HG02610 (cell line): ENCODE measurements at regions not wholly inside any gene's neighbourhood (a gene's known extent, or its start where the extent isn't known, plus 50 kb on each side); places are given as distances from the start of the nearest gene placed in this dataset.
"Not testable (repeated sequence)": the region's sequence is repeated elsewhere in the genome, so short reads cannot be mapped to it uniquely, and the experiment has no call there.

Experiments
- ATAC-seq: cut with Tn5 transposase; IDR thresholded peaks from one replicate; pipeline ENCODE4 v1.9.1; 2021; ENCODE audit warnings: mild to moderate bottlenecking, moderate library complexity; ENCODE audit not compliant: unreplicated experiment

DNA sequence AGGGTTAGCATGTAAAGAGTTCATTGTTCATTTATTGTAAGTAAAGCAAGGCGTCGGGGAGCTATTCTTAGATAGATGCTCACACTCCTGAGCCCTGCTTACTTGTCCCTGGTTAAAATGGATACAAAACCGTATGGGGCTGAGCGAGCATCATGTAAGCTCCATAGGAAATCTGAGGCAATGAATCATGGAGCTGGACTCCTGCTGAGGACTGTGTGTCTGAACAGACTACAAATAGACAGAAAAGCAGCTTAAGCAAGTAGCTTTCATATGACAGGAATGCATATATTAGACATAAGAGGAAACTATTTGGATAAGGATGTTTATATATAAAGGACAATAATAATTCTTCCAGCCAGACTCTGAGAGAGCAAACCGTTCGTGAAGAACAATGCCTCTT is 604.9 kb upstream of the PTBP2 start:
- no peak for ATAC-seq

DNA sequence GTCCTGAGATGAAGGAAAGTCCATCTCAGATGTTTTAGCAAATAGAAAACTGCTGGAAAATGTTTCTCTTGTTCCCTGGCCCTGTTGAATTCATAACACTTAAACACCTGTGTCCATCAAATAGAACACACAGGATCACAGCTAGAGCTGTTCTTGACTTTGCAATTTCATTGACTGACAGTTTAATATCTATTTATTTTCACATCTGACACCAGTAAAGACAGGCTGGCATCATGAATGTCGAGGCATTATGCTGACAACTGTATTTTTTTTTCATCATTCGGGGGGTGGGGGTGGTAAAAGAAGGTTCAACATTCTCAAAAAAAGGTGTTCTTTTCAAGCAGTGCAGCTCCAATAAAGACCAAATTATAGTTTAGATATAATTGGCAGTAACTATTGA is 591.2 kb upstream of the PTBP2 start:
- no peak for ATAC-seq

DNA sequence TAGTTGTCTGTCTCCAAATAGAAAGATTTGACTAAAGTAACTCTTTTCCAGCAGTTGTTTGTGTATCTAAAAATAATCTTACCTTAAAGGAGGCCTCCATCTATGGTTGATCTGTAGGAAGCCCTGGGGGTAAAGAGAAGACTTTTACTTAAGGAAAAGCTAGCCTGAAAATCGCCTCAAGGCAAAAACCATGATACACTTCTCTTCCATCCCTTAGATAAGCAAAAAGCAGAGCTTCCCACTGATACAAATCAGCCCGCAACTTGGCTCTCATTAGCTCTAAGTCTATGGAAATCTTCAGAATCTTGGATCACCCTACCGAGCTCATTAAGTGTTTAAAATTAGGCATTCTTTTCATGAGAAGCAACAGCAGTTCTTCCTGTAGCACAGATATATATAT is 576.9 kb upstream of the PTBP2 start:
- no peak for ATAC-seq

DNA sequence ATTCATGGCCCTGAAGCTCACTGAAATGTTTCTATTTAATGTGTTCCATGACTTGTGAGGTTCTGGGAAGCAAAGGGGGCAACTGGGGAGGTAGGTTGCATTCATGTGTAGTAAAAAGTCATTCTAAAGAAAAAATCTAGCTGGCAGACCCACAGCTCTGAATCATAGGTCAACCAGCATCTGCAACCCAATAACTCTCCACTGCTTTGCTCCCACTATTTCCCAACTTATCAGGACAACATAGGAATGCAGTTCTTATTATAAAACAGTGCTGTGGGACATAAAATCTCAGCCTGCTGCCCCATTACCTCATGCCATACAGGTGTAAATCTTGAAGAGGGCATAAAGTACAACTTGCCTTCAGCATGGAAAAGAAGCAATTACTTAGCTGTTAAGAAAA is 576.1 kb upstream of the PTBP2 start:
- no peak for ATAC-seq

DNA sequence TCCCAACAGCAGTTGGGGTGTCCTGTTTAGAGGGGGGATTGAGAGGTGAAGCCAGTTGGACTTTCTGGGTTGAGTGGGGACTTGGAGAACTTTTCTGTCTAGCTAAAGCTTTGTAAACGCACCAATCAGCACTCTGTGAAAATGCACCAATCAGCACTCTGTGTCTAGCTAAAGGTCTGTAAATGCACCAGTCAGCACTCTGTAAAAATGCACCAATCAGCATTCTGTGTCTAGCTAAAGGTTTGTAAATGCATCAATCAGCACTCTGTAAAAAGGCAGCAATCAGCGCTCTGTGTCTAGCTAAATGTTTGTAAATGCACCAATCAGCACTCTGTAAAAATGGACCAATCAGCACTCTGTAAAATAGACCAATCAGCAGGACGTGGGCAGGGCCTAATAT is 568.6 kb upstream of the PTBP2 start:
- not testable (repeated sequence) for ATAC-seq

DNA sequence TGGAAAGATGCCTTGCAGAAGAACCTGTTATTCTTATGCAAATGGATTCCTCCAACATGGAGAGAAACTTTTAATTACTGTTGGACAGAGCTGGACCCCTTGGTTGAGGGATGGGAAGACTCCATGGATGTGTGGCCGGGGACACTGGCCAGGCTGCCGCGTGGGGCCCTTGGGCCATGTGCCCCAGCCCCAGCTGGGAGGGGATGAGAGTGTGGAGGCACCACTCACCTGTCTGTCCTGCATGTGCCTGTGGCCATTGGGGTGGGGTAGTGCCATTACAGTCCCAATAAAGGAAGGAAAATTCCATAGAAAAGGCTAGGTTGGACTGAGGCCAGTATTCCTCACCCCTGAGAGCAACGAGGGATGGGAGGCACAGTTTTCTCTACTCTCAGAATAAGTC is 564.5 kb upstream of the PTBP2 start:
- no peak for ATAC-seq

DNA sequence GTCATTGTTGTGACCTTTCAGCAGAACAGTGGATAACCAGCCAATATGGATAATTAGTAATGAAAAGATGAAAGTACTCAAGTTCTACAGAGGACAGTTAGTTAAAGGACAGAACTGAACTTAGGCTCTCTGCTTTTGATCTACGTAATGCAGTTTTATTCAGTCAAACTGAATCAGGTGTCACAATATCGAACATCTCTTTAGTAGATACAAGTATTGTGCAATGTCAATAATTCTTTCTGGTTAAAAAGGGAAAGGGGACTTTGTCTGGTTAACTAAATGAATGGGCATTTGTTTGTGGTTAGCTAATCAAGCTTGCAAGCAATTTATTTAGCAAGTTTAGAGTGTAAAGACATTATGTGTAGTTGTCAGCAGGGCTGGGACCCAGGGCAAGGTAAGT is 562.2 kb upstream of the PTBP2 start:
- ATAC-seq, result no peak

DNA sequence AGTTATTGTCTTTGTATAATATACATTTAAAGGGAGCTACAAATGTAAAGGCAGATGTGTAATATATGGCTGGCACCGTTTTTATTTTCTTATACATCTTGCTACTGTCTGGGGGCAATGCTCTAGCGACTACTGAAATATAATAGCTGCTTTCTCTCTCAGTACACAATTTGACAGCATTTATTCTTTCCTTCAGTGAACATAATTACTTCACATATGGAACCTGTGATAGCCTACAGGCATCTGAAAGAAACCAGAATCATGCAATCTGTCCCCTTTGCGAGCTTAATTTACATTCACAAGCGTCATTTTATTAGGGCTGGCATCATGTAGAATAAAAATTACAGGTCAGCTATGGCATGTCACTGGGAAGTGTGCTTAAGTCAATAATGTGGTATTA is 557.5 kb upstream of the PTBP2 start:
- no peak for ATAC-seq

DNA sequence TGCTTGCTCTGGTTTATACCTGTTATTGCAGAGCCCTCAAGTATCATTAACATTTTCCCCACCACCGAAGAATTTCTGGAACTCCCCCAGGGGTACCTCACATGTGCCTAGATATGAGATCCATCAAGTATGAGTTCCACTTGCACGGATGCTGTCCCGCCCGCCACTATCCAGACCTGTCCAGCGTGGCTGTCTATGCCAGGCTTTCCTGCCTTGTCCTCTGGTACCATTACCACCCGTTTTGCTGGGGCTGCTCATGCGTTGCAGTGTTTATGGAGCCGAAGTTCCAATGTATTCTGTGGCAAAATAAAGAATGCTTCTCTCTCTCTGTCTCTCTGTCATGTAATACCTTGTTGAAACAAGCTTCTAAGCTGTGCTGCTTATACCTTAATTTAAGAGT is 543.5 kb upstream of the PTBP2 start:
- no peak for ATAC-seq

DNA sequence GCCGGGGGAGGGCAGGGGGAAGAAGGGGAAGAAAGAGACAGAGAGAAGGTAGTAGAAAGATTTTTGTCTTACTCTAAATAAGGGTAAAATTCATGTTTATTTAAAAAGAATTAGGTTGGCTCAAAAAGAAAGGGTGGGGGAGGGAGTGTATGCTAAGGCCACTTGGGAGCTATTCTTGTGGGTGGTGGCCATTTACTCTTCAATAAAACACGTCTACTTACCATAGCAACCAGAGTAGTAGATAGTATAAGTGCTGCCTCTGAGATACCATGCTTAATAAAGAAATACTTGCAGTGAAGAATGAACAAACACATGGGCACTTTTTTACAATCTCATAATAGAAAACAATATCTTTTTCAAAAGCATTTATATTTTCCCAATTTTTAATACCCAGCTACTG is 538.1 kb upstream of the PTBP2 start:
- no peak for ATAC-seq

DNA sequence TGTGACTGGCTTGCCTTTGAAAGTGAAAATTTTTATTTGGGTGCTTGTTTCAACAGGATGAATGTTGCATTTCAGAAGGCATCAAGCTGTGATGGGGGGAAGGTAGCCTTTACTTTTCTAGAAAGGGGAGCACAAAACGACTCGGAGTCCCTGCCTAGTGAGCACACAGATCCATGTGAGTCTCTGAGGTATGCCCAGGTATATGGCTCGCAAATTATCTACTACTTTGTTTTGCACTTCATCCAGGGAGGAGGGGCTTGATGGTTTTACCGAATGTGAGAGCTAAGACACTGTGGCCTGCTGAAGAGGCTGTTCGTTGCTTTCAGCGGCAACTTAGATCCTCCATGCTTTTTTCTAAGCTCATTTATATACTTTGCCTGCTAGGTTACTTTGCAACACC is 537.7 kb upstream of the PTBP2 start:
- ATAC-seq, result no peak

DNA sequence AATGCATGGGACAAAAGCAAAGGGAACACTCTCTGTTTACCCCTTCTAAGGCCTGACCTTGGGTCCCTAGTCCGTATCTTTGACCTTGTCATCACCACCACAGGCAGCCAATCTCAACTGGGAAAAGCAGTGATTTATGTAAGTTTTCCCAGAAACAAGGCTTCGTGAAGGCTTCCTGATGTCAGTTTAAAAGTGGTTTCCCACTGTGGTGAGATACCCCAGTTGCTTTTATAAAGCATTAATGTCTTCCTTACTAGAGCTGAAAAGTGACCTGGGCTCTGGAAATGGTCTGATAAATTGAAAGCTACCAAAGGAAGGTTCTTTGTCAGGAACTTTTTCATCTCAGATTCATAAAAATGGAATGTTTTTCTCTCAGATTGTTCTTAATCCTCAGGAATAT is 536.4 kb upstream of the PTBP2 start:
- no peak for ATAC-seq

DNA sequence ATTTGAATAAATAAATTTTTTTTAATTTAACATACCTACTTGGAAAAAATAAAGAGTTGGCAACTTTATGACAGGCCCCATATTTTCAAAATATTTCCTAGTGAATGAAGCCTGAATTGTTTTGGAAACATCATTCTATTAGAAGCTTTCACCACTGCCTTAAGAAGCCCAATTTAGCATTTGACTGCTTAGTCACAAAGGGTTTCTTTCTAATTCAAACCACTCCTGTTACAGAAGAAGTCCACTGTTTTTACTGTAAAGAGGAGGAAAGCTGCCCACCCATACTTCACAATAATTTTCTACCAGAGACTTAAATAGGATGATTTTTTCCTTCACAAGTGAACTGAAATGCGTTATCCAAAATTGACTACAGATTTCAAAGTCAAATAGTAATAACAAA is 534.6 kb upstream of the PTBP2 start:
- ATAC-seq, result no peak

DNA sequence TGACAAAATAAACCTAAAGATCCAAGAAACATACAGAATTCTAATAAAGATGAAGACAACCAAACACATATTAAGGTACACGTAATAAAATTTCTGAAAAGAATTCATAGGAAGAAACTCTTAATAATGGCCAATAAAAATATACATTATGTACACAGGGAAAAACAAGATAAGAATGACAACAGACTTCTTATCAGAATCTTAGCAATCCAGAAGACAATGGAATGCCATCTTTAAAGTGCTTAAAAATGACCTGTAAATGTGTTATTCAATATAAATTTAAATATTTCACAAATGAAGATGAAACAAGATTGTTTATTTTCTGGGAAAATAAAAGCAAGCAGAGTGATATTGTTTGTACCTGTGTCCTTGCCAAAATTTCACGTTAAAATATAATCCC is 530.4 kb upstream of the PTBP2 start:
- no peak for ATAC-seq

DNA sequence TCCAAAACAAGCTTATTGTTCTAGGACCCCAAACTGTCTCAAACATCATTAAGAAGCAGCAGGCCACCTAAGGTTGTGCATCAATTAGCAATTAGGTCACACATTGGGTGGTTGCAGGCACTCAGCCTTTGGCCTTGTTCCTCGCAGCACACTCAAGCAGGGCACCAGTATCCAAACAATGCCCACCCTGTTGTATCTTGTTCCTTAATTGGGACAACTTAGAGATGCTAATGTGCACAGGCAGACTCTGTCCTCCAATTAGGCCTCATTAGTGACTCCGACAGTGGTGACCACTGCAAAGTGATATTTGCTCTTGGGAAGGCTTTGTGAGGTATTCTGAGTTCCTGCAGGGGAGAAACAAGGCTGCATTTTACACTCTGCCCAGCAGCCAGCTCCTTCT is 515.1 kb upstream of the PTBP2 start:
- no peak for ATAC-seq

DNA sequence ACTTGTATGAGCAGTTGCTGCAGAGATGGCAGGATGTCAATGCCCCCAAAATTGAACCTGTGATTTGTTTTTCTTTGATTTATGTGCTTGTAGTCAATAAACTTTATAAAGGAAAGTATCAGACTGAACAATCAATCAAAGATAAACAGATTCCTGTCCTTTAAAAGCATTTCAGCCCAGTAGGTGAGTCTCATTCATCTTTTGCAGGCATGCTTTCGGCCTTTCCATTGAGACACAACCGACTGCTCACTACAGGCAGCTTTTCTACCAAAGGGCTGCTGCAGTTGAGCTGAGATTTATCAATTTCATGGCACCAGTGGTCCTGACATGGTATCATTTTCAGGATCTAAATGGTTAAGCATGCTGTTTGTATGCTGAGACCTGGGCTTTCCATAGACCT is 513.6 kb upstream of the PTBP2 start:
- no peak for ATAC-seq

DNA sequence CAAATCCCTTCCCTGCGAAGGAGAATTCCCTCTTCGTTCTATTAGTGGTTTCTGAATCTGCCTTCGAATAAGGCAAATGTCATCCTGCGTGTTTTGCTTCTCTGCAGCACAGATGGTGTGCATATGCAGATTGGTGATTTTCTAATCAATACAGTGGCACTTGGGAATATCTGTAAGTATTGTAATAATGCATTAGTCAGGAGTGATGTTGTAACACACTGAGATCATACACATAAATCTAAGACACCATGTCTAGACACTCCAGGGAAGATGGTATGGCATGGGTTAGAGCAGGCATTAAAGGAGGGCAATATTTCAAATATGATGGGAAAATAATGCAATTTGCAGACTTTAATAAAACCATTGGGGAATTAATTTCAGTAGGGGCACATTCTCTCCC is 513.2 kb upstream of the PTBP2 start:
- ATAC-seq, result no peak

DNA sequence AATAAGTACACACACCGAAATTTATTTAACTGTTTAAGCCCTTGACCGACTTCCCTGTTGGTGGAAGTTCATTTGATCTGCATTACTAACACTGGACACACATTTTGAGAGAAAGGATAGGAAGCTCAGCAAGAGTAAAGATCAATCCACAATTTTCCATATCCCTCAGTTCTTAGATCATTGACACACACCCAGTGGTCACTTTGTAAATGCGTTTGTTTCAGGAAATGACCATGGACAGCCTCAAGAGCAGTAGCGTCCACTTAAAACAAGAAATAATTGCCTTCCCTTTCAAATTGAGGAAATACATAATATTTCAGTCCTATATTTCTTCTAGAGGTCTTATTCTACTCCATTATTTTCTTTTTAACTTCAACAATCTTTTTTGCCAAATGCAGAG is 511.5 kb upstream of the PTBP2 start:
- ATAC-seq, result no peak

DNA sequence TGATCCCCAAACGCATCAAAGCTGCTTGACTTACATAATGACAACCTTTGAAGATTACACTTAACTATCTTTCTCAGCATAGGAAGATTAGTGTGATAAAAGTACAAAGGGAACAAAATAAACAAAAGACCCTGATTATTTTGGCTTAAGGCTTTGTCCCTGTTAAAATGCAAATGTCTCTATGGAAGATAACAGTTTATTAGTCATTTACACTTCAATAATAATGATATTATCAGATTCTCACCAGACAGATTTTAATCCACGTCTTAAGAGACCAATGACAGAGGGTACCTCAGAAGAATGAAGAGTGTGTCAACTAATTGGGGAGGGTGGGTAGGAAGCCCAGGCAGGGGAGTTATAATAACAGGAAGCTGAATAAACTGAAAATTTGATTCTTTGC is 510.4 kb upstream of the PTBP2 start:
- no peak for ATAC-seq

DNA sequence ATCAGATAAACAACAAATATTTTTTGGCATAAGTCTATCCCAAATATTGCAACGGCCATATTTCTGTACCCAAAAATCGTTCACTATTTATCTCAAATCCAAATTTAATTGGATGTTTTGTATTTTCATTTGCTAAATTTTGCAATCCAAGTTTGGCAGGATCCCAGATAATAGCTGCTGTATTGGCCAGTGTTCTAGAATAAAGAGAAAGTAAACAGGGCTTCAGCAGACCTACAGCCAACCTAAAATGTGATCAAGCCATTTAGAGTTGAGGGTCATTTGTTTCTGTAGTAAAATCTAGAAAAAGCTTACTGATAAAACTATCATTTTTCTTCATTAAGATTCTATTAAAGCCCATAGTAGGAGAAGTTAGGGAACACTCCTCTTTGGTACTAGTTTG is 506.6 kb upstream of the PTBP2 start:
- no peak for ATAC-seq

DNA sequence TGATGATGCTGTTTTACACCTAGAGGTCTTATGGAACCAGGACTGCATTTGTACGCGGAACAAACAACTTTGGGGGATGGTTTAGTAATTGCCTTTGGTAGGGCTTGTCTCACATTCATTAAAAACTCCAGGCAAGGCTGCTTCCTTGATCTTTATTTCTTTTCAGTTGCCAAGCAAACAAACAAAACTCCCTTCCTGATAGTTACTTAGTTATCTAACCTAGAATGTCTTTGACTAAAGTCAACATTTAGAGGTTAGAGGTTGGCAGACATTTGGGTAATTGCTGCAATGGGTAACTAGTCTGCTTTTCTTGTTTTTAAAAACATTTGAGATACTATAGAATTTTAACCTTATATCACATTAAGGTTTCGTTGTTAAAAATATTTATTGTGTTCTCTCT is 500.9 kb upstream of the PTBP2 start:
- ATAC-seq, result no peak

DNA sequence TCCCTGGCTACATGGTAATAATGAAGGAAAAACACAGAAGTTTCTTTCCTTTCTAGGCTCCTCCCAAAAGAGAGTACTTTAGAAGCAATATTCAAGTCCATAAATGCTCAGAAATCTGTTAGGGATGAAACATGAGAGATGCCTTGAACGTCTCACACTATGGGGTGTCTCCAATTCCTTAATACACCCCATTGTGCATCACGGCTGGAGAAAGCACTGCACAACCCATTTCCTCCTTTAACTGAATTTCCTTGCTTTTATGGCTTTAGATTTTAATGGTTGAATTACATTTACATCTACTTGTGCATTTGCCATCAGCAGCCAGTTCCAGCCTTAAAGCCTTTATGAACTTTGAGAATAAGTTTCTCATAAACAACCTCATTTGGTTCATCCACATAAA is 498.9 kb upstream of the PTBP2 start:
- ATAC-seq, result no peak

DNA sequence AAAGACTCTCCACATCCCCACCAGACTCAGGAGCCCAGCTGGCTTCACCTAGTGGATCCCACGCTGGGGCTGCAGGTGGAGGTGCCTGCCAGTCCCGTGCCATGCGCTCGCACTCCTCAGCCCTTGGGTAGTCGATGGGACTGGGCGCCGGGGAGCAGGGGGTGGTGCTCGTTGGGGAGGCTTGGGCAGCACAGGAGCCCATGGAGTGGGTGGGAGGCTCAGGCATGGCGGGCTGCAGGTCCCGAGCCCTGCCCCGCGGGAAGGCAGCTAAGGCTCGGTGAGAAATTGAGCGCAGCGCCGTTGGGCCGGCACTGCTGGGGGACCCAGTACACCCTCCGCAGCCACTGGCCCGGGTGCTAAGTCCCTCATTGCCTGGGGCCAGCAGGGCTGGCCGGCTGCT is 497.4 kb upstream of the PTBP2 start:
- ATAC-seq, result not testable (repeated sequence)

DNA sequence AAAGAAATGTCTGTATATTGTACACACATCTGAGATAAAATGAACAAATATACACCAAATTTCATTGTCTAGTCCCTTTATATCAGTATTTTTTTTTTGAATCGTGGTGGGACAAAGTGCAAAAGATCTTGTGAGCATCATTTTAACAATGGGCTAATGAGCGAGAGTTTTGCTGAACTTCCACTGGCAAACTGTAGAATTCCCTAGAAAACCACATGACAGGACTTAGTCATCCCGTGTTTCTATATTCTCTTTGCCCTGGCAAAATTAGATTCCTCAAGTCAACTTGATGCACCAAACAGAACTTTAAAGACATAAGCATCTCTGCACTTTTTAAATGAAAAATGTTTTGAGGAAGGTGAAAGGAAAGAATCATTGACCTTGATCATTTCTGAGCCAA is 488.2 kb upstream of the PTBP2 start:
- ATAC-seq, result no peak
